Breast epithelium (tissue), 4 donors: ENCODE measurements at regions not wholly inside any gene's neighbourhood (a gene's known extent, or its start where the extent isn't known, plus 50 kb on each side); places are given as distances from the start of the nearest gene placed in this dataset.

ENCODE experiments used
- DNase-seq, 2 donors: peaks; one replicate each; pipeline ENCODE4 v3.0.0-alpha.2; 2019; ENCODE audit warnings: low spot score in 2 of 2
- H3K27ac ChIP-seq, 2 donors: fragments of 200-600 bp; sonication (generic) in 1 of 2; one replicate each; pipeline ENCODE4 v1.5.1; 2016 to 2019; ENCODE audit warnings: mild to moderate bottlenecking in 1 of 2
- H3K27me3 ChIP-seq, 2 donors: fragments of 200-600 bp; sonication (generic) in 1 of 2; one replicate each; pipeline versions ENCODE4 v1.5.1 to v1.6.0; 2017 to 2019; ENCODE audit warnings: control low read depth in 1 of 2, mild to moderate bottlenecking in 1 of 2
- H3K36me3 ChIP-seq: fragments of 200-600 bp; one replicate; pipeline ENCODE4 v1.5.1; 2019
- H3K4me1 ChIP-seq, 2 donors: fragments of 200-600 bp; sonication (generic); one replicate each; pipeline ENCODE4 v1.5.1; 2016 to 2019; ENCODE audit warnings: control low read depth in 1 of 2
- H3K4me3 ChIP-seq, 3 donors: fragments of 200-600 bp; sonication (generic); 1 replicate in 2 of 3; 2 replicates in 1 of 3; pipeline ENCODE4 v1.5.1; 2016 to 2019; ENCODE audit warnings: mild to moderate bottlenecking in 3 of 3, moderate library complexity in 2 of 3
- H3K9me3 ChIP-seq, 2 donors: fragments of 200-600 bp; sonication (generic) in 1 of 2; one replicate each; pipeline ENCODE4 v1.5.1; 2016 to 2019; ENCODE audit warnings: control low read depth in 1 of 2
- CTCF ChIP-seq, 3 donors: fragments of 450-650 bp; IDR thresholded peaks; one replicate each; pipeline ENCODE4 v1.5.1; 2016 to 2017; ENCODE audit warnings: antibody characterized with exemption in 3 of 3, mild to moderate bottlenecking in 3 of 3, moderate library complexity in 3 of 3
- POLR2A ChIP-seq: fragments of 450-650 bp; IDR thresholded peaks from one replicate; pipeline ENCODE4 v1.6.1; 2016; ENCODE audit warnings: antibody characterized with exemption, mild to moderate bottlenecking, moderate library complexity
- POLR2AphosphoS5 ChIP-seq, 3 donors: sonication (generic); formaldehyde crosslinking; IDR thresholded peaks; one replicate each; pipeline ENCODE4 v1.6.1; 2017; ENCODE audit warnings: antibody characterized with exemption in 3 of 3
- intact Hi-C: fragments of 100-400 bp; cut with DNase I; formaldehyde crosslinking; loops from one replicate; pipeline ENCODE4 v1.15.1; 2023; ENCODE audit warnings: low total_unique reads

- intact Hi-C loops, result no loop called here
- H3K4me3 ChIP-seq, result no peak overlapping the region
- H3K9me3 ChIP-seq, result no peaks in the 10 kb centered on the region
- H3K36me3 ChIP-seq, result no peaks in the 10 kb centered on the region
- no peak for DNase-seq
- no peaks in the 10 kb centered on the region for H3K27me3 ChIP-seq
- peaks cover 0 to 3% of the 10 kb centered on the region in 2 donors for H3K4me1 ChIP-seq
- TF ChIP-seq POLR2AphosphoS5 (IDR thresholded peaks at IDR 0.05), result no peak
- H3K27ac ChIP-seq, result peak overlapping the region in 1 of 2 donors; percentile 43
Observed at GRCh38 chr1:232267837-232268598, 361.9 kb downstream of the SIPA1L2 start.

- H3K4me1 ChIP-seq, result peaks cover 0 to 3% of the 10 kb centered on the region in 2 donors
- no peak for TF ChIP-seq CTCF (IDR thresholded peaks at IDR 0.05)
- no peak overlapping the region for H3K27ac ChIP-seq
- intact Hi-C loops, result no loop called here
- no peaks in the 10 kb centered on the region for H3K27me3 ChIP-seq
- H3K9me3 ChIP-seq, result no peaks in the 10 kb centered on the region
- no peak for DNase-seq
- no peak overlapping the region for H3K4me3 ChIP-seq
- H3K36me3 ChIP-seq, result no peaks in the 10 kb centered on the region
Observed at GRCh38 chr1:232267092-232267836, 362.7 kb downstream of the SIPA1L2 start.

- Histone ChIP-seq H3K4me3 (no peak overlapping the region), H3K9me3 (no peaks in the 10 kb centered on the region), H3K36me3 (no peaks in the 10 kb centered on the region), H3K27me3 (no peaks in the 10 kb centered on the region), H3K27ac (no peak overlapping the region), H3K4me1 (peaks cover 0 to 3% of the 10 kb centered on the region in 2 donors)
- no peak for DNase-seq
- no peak for TF ChIP-seq CTCF (IDR thresholded peaks at IDR 0.05)
- TF ChIP-seq POLR2AphosphoS5 (IDR thresholded peaks at IDR 0.05), result no peak
- TF ChIP-seq POLR2A, result no peak
- intact Hi-C loops, result no loop called here
Observed at GRCh38 chr1:232263452-232263851, 366.5 kb downstream of the SIPA1L2 start.

GRCh38 chr1:232262991-232263390, 366.9 kb downstream of the SIPA1L2 start:
- H3K4me1 ChIP-seq, result no peaks in the 10 kb centered on the region
- H3K9me3 ChIP-seq, result no peaks in the 10 kb centered on the region
- intact Hi-C loops, result no loop called here
- H3K27me3 ChIP-seq, result no peaks in the 10 kb centered on the region
- no peak overlapping the region for H3K4me3 ChIP-seq
- H3K27ac ChIP-seq, result no peak overlapping the region
- TF ChIP-seq POLR2AphosphoS5 (IDR thresholded peaks at IDR 0.05), result no peak
- no peak for TF ChIP-seq CTCF (IDR thresholded peaks at IDR 0.05)
- TF ChIP-seq POLR2A, result no peak
- H3K36me3 ChIP-seq, result no peaks in the 10 kb centered on the region
- no peak for DNase-seq

- TF ChIP-seq POLR2AphosphoS5 (IDR thresholded peaks at IDR 0.05) (peak in 1 of 3 donors; percentile 27), POLR2A (no peak)
- H3K4me3 ChIP-seq, result peak overlapping the region in 2 of 3 donors; percentile 15 to 53
- H3K36me3 ChIP-seq, result no peaks in the 10 kb centered on the region
- intact Hi-C loops, result no loop called here
- no peaks in the 10 kb centered on the region for H3K27me3 ChIP-seq
- H3K4me1 ChIP-seq, result no peaks in the 10 kb centered on the region
- peak; percentile 59 to 60 for DNase-seq
- no peaks in the 10 kb centered on the region for H3K9me3 ChIP-seq
- H3K27ac ChIP-seq, result peak overlapping the region in 1 of 2 donors; percentile 64
Observed at GRCh38 chr1:232260861-232261260, 369.1 kb downstream of the SIPA1L2 start.

- intact Hi-C loops, result no loop called here
- Histone ChIP-seq H3K4me3 (no peak overlapping the region), H3K27ac (no peak overlapping the region), H3K27me3 (no peaks in the 10 kb centered on the region), H3K9me3 (no peaks in the 10 kb centered on the region), H3K4me1 (no peaks in the 10 kb centered on the region), H3K36me3 (no peaks in the 10 kb centered on the region)
- no peak for DNase-seq
- TF ChIP-seq POLR2AphosphoS5 (IDR thresholded peaks at IDR 0.05) (no peak), POLR2A (no peak), CTCF (IDR thresholded peaks at IDR 0.05) (no peak)
Observed at GRCh38 chr1:232260045-232260444, 369.9 kb downstream of the SIPA1L2 start.
